Breast epithelium (tissue), 3 donors: ENCODE measurements at regions not wholly inside any gene's neighbourhood (a gene's known extent, or its start where the extent isn't known, plus 50 kb on each side); places are given as distances from the start of the nearest gene placed in this dataset.

Source experiments
- CTCF ChIP-seq, 3 donors: fragments of 450-650 bp; IDR thresholded peaks; one replicate each; pipeline ENCODE4 v1.5.1; 2016 to 2017; ENCODE audit warnings: antibody characterized with exemption in 3 of 3, mild to moderate bottlenecking in 3 of 3, moderate library complexity in 3 of 3
- POLR2AphosphoS5 ChIP-seq, 3 donors: sonication (generic); formaldehyde crosslinking; IDR thresholded peaks; one replicate each; pipeline ENCODE4 v1.6.1; 2017; ENCODE audit warnings: antibody characterized with exemption in 3 of 3

GRCh38 chr9:108002371-108002956, 512.9 kb upstream of the KLF4 start:
- TF ChIP-seq CTCF (IDR thresholded peaks at IDR 0.05) (no peak), POLR2AphosphoS5 (IDR thresholded peaks at IDR 0.05) (no peak)
